ENCODE measurements at regions not wholly inside any gene's neighbourhood (a gene's known extent, or its start where the extent isn't known, plus 50 kb on each side); places are given as distances from the start of the nearest gene placed in this dataset.

- no peak overlapping the region for H3K4me3 ChIP-seq (ENCODE audit: low read depth, low read length)
- TF ChIP-seq POLR2A (IDR thresholded peaks at IDR 0.05; ENCODE audit: extremely low read depth, insufficient read length) (no peak), MYC (IDR thresholded peaks at IDR 0.05; ENCODE audit: low read depth, low read length) (peak; percentile 18; the same call in 1 of the 2 replicates)
- TF ChIP-seq, protein P1, sequence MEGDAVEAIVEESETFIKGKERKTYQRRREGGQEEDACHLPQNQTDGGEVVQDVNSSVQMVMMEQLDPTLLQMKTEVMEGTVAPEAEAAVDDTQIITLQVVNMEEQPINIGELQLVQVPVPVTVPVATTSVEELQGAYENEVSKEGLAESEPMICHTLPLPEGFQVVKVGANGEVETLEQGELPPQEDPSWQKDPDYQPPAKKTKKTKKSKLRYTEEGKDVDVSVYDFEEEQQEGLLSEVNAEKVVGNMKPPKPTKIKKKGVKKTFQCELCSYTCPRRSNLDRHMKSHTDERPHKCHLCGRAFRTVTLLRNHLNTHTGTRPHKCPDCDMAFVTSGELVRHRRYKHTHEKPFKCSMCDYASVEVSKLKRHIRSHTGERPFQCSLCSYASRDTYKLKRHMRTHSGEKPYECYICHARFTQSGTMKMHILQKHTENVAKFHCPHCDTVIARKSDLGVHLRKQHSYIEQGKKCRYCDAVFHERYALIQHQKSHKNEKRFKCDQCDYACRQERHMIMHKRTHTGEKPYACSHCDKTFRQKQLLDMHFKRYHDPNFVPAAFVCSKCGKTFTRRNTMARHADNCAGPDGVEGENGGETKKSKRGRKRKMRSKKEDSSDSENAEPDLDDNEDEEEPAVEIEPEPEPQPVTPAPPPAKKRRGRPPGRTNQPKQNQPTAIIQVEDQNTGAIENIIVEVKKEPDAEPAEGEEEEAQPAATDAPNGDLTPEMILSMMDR (IDR thresholded peaks at IDR 0.05; ENCODE audit: low read depth, low read length), result no peak
- TF ChIP-seq, protein P2, sequence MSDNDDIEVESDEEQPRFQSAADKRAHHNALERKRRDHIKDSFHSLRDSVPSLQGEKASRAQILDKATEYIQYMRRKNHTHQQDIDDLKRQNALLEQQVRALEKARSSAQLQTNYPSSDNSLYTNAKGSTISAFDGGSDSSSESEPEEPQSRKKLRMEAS (IDR thresholded peaks at IDR 0.05; ENCODE audit: low read depth, low read length), result peak; percentile 69
- peak; percentile 78 for DNase-seq (ENCODE audit: low read depth)
These were observed 327.3 kb upstream of the TLE3 start for GRCh38 chr15:70424937-70425411.

DNA sequence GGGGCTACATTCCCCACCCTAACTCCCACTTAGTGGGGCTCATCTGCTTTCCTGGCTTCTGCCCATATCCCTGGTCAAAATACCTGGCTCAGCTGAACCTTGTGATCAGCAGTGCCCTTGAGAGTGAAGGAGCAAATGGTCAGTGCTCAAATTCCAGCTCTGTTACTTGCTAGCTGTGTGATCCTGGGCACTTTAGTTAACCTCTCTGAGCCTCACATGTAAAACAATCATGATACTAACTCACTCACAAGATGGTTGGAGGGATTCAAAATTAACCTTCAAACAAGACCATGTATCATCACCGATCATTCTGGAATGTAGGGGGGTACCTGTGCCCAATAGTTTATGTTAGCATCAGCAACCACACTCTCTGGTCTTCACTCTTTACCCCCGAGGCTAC is 325.6 kb upstream of the TLE3 start:
- TF ChIP-seq POLR2A (IDR thresholded peaks at IDR 0.05; ENCODE audit: extremely low read depth, insufficient read length), result no peak
- TF ChIP-seq, protein P2 (IDR thresholded peaks at IDR 0.05; ENCODE audit: low read depth, low read length), result no peak
- no peak for TF ChIP-seq MYC (IDR thresholded peaks at IDR 0.05; ENCODE audit: low read depth, low read length)
- TF ChIP-seq, protein P1 (IDR thresholded peaks at IDR 0.05; ENCODE audit: low read depth, low read length), result no peak
- no peak for DNase-seq (ENCODE audit: low read depth)
- no peak overlapping the region for H3K4me3 ChIP-seq (ENCODE audit: low read depth, low read length)

GRCh38 chr15:70422342-70422741 is 324.6 kb upstream of the TLE3 start:
- no peak for DNase-seq (ENCODE audit: low read depth)
- H3K4me3 ChIP-seq (ENCODE audit: low read depth, low read length), result no peak overlapping the region
- TF ChIP-seq, protein P2 (IDR thresholded peaks at IDR 0.05; ENCODE audit: low read depth, low read length), result no peak
- TF ChIP-seq MYC (IDR thresholded peaks at IDR 0.05; ENCODE audit: low read depth, low read length), result no peak
- TF ChIP-seq, protein P1 (IDR thresholded peaks at IDR 0.05; ENCODE audit: low read depth, low read length), result no peak
- TF ChIP-seq POLR2A (IDR thresholded peaks at IDR 0.05; ENCODE audit: extremely low read depth, insufficient read length), result no peak

- H3K4me3 ChIP-seq (ENCODE audit: low read depth, low read length), result no peak overlapping the region
- TF ChIP-seq, protein P2 (IDR thresholded peaks at IDR 0.05; ENCODE audit: low read depth, low read length), result no peak
- no peak for TF ChIP-seq POLR2A (IDR thresholded peaks at IDR 0.05; ENCODE audit: extremely low read depth, insufficient read length)
- TF ChIP-seq MYC (IDR thresholded peaks at IDR 0.05; ENCODE audit: low read depth, low read length), result no peak
- TF ChIP-seq, protein P1 (IDR thresholded peaks at IDR 0.05; ENCODE audit: low read depth, low read length), result no peak
- DNase-seq (ENCODE audit: low read depth), result no peak
These were observed 323.3 kb upstream of the TLE3 start for GRCh38 chr15:70420948-70421482.

DNA sequence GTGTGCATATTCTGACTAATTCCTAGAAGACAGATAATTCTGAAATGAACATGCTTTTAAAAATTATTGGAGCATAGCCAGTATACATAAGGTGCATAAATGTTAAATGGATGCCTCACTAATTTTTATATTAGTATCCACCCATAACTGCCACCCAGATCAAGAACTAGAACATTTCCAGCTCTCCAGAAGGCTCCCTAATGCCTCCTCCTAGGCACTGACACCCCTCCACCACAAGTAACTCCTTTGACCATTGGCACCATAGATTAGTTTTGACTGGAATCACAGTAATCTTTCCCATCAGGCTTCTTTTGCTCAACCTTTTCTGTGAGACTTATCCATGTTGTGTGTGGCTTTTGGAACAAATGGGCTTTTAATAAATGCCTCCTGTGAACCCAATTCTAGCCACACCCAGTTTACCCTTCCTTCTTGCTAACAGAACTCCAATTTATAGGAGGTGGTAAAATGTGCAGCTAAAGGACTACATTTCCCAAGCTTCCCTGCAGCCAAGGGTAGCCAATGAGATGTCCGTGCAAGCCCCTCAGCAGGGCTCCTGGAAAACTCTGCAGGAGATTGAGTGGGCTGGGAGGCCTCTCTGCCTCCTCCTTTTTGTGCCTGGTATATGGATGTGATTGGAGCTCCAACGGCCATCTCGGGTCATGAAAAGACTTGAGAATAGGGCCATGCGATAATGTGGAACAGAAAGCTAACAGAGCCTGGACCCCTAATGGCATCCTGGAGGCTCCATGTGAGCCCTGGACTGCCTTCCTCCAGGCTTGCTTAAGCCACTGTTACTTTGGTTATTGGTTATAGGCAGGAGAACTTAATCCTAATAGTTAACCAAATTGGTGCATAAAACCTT is 322.6 kb upstream of the TLE3 start:
- no peak overlapping the region for H3K4me3 ChIP-seq (ENCODE audit: low read depth, low read length)
- no peak for DNase-seq (ENCODE audit: low read depth)
- TF ChIP-seq, protein P1 (IDR thresholded peaks at IDR 0.05; ENCODE audit: low read depth, low read length), result no peak
- TF ChIP-seq, protein P2 (IDR thresholded peaks at IDR 0.05; ENCODE audit: low read depth, low read length), result no peak
- no peak for TF ChIP-seq MYC (IDR thresholded peaks at IDR 0.05; ENCODE audit: low read depth, low read length)
- no peak for TF ChIP-seq POLR2A (IDR thresholded peaks at IDR 0.05; ENCODE audit: extremely low read depth, insufficient read length)
